GM10248 (cell line): ENCODE measurements at regions not wholly inside any gene's neighbourhood (a gene's known extent, or its start where the extent isn't known, plus 50 kb on each side); places are given as distances from the start of the nearest gene placed in this dataset.

Experiments used
- CTCF ChIA-PET: fragments of 300-600 bp; sonication (Branson Sonifier 250); formaldehyde crosslinking; extraction: SDS; loops from one replicate; lab custom pipeline; 2021; ENCODE audit warnings: antibody characterized with exemption; lab: Yijun Ruan, JAX
- POLR2A ChIA-PET: fragments of 350-650 bp; sonication (Branson Sonifier 250); formaldehyde crosslinking; extraction: SDS; loops from one replicate; lab custom pipeline; 2020; ENCODE audit warnings: antibody characterized with exemption; lab: Yijun Ruan, JAX
- DNase-seq: peaks from one replicate; pipeline ENCODE4 v3.0.0; 2012; ENCODE audit errors: extremely low spot score
- TF ChIP-seq, protein P1 (sequence below): IDR thresholded peaks from 2 replicates; pipeline ENCODE4 v1.5.1; 2012; ENCODE audit warnings: mild to moderate bottlenecking, low read depth; ENCODE audit errors: extremely low read depth, missing control alignments, control extremely low read depth

DNA sequence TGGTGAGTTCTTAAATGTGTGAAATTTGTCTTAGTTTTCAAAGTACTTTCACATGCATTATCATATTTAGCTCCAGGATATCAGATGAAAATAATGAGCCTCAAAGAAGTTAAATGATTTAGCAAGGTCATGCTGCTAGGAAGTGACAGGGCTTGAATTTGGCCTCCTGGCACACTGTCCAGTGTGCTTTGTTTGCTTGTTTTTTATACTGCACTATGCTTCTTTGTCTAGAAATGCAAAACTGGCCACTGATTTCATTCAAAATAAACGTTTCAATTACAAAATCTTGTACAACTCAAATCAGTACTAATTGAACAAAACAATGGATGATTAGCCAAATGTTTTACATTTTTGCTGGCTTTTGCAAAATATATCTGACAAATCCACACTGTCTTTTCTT is 583.3 kb upstream of the CBLB start:
- POLR2A ChIA-PET: no interaction called here
- no peak for DNase-seq
- TF ChIP-seq, protein P1, sequence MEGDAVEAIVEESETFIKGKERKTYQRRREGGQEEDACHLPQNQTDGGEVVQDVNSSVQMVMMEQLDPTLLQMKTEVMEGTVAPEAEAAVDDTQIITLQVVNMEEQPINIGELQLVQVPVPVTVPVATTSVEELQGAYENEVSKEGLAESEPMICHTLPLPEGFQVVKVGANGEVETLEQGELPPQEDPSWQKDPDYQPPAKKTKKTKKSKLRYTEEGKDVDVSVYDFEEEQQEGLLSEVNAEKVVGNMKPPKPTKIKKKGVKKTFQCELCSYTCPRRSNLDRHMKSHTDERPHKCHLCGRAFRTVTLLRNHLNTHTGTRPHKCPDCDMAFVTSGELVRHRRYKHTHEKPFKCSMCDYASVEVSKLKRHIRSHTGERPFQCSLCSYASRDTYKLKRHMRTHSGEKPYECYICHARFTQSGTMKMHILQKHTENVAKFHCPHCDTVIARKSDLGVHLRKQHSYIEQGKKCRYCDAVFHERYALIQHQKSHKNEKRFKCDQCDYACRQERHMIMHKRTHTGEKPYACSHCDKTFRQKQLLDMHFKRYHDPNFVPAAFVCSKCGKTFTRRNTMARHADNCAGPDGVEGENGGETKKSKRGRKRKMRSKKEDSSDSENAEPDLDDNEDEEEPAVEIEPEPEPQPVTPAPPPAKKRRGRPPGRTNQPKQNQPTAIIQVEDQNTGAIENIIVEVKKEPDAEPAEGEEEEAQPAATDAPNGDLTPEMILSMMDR: no peak
- CTCF ChIA-PET: interaction anchor here (1.1 to 1.3 kb wide), 2 partner anchors 10 to 12 kb away, joined by 3 to 4 read pairs; no protein-coding TSS in a partner anchor

DNA sequence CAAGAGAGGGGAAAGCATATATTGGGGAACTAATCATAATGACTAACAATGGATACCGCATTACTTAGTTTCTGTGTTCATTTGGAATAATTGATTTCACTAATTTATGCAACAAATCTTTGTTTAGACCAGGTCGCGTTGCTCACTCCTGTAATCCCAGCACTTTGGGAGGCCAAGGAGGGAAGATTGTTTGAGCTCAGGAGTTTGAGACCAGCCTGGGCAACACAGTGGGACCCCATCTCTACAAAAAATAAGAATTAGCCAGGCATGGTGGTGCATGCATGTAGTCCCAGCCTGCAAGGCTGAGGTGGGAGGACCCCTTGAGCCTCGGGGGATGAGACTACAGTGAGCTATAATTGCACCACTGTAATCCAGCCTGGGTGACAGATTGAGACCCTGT is 585.7 kb upstream of the CBLB start:
- CTCF ChIA-PET: interaction anchor here (1.7 to 2.0 kb wide), 2 partner anchors 9 kb away, joined by 4 read pairs; no protein-coding TSS in a partner anchor
- TF ChIP-seq, protein P1: no peak
- POLR2A ChIA-PET: no interaction called here
- DNase-seq: no peak

DNA sequence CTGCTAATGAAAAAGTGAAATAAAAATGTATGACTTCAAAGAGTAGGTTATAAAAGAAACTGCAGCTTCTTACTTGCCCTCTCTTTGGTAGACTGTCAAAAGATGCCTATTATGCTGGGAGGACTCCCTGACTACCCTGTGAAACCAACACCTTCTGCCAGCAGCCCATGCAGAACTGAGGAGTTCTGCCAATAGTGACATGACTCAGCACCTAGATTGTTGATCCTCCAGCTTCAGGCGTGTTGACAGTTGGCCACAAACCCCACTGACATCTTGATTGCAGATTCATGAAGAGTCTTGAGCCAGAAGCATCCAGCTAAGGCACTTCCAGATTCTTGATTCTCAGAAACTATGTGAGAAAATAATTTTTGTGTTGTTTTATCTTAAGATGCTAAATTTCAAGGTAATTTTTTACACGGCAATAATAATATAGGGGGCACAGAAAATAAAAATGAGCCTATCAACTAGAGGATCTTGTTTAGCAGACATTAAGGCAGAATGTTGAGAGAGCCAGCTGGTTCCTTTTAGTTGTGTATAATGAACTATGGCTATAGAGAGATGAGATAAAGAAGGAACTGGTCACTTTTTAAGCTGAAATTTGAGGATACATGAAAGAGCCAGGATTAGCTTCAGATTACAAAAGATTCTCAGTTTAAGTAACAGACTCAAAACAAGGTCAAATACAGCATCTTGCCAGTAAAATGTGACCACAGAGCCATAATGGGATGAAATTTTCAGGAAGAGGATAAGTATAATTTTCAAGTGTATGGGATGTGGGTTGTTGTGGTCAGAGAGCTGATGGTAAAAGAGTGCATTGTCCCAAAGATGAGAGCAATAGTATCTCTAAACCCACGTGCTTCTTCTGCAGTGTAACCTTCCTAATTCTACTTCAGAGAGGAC is 588.7 kb upstream of the CBLB start:
- DNase-seq: peak; percentile 35
- CTCF ChIA-PET: interaction anchor here (0.8 to 1.7 kb wide), 5 partner anchors 9 to 29 kb away, joined by 3 to 5 read pairs (median 4); no protein-coding TSS in a partner anchor
- POLR2A ChIA-PET: no interaction called here
- TF ChIP-seq, protein P1: no peak

DNA sequence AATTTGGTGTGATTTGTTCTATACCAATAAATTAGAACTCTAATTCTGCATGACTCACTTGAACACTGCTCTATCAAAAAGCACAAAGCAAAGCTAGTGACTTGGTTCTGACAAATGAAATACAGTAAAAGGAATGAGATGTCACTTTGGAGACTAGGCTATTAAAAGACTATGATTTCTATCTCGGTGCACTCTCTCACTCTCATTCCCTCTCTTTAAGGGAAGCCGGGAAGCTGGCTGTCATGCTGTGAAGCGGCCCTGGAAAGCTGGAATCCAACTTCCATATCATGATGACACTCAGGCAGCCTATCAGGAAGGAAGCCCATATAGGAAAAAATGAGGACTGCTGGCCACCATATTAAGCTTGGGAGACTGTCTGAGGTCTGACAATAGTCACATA is 590.1 kb upstream of the CBLB start:
- DNase-seq: no peak
- TF ChIP-seq, protein P1: no peak
- CTCF ChIA-PET: no interaction called here
- POLR2A ChIA-PET: no interaction called here

DNA sequence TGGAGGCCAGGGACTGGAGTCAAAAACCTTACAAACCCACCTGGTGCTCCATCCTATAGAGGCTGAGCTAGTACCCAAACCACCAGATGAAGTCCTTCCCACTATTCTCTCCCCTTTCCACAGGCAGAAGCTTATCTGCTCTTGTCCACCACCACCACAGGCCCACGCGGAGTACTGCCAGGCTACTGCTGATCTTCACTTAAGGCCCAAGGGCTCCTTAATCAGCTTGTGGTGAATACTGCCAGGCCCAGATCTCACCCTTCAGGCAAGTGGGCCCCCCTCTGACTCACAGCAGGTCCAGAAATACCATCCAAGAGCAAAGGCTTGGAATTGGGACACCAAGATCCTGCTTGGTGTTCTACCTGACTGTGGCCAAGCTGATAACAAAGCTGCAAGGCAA is 598.1 kb upstream of the CBLB start:
- ChIA-PET CTCF (interaction anchor here (0.7 kb wide), 1 partner anchor 22 kb away, joined by 3 read pairs; no protein-coding TSS in a partner anchor), POLR2A (no interaction called here)
- TF ChIP-seq, protein P1: no peak
- DNase-seq: no peak

DNA sequence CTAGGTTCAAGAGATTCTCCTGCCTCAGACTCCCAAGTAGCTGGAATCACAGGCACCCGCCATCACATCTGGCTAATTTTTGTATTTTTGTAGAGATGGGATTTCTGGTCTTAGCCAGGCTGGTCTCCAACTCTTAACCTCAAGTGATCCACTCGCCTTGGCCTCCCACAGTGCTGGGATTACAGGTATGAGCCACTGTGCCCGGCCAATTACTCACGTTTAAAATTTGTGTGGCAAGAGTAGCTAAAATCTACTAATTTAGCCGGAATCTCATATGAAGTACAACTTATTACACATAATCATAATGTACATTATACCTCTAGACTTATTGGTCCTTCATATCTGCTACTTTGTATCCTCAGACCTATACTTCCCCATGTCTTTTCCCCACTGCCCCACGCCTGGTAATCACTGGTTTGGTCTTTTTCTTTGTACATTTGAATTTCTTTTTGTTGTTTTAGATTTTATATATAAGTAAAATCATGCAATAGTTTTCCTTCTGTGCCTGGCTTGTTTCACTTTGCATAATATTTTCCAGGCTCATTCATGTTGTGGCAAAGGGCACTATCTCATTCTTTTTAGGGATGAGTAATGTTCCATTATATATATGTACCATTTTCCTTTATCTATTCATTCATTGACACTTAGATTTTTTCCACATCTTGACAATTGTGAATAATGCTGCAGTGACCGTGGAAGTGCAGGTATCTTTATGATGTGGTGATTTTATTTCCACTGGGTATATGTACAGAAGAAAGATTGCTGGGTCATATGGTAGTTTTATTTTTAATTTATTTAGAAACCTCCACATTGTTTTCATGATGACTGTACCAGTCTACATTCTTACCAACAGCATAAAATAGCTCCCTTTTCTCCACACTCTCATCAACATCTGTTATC is 605.0 kb upstream of the CBLB start:
- TF ChIP-seq, protein P1: no peak
- POLR2A ChIA-PET: no interaction called here
- CTCF ChIA-PET: interaction anchor here (0.8 to 1.2 kb wide), 2 partner anchors 11 to 136 kb away, joined by 3 to 4 read pairs; no protein-coding TSS in a partner anchor
- DNase-seq: no peak
